Peyer's patch (tissue), 4 donors: ENCODE measurements at regions not wholly inside any gene's neighbourhood (a gene's known extent, or its start where the extent isn't known, plus 50 kb on each side); places are given as distances from the start of the nearest gene placed in this dataset.
"Not testable (repeated sequence)": the region's sequence is repeated elsewhere in the genome, so short reads cannot be mapped to it uniquely, and the experiment has no call there.

Experiments used
- DNase-seq, 3 donors: peaks; one replicate each; pipeline ENCODE4 v3.0.0-alpha.2; 2017 to 2019
- H3K27ac ChIP-seq, 4 donors: fragments of 200-600 bp; sonication (generic); one replicate each; pipeline ENCODE4 v1.5.1; 2016 to 2019
- H3K27me3 ChIP-seq, 2 donors: fragments of 200-600 bp; sonication (generic); one replicate each; pipeline ENCODE4 v1.5.1; 2019
- H3K36me3 ChIP-seq, 3 donors: fragments of 200-600 bp; sonication (generic); one replicate each; pipeline ENCODE4 v1.5.1; 2016 to 2019
- H3K4me1 ChIP-seq, 4 donors: fragments of 200-600 bp; sonication (generic); one replicate each; pipeline ENCODE4 v1.5.1; 2016 to 2019
- H3K4me3 ChIP-seq, 4 donors: fragments of 200-600 bp; sonication (generic); 1 replicate in 3 of 4; 2 replicates in 1 of 4; pipeline ENCODE4 v1.5.1; 2016 to 2019; ENCODE audit warnings: mild to moderate bottlenecking in 1 of 4
- H3K9me3 ChIP-seq, 4 donors: fragments of 200-600 bp; sonication (generic); one replicate each; pipeline ENCODE4 v1.5.1; 2016 to 2019; ENCODE audit warnings: mild to moderate bottlenecking in 1 of 4
- CTCF ChIP-seq, 6 experiments: fragments of 450-650 bp in 4 of 6; fragments of 200-600 bp in 2 of 6; sonication (generic) in 1 of 6; IDR thresholded peaks; one replicate each; pipeline ENCODE4 v1.5.1; 2017 to 2019; ENCODE audit warnings: antibody characterized with exemption in 6 of 6, mild to moderate bottlenecking in 3 of 6, moderate library complexity in 1 of 6
- POLR2A ChIP-seq, 2 donors: fragments of 450-650 bp; IDR thresholded peaks; one replicate each; pipeline ENCODE4 v1.5.1; 2017; ENCODE audit warnings: antibody characterized with exemption in 2 of 2, mild to moderate bottlenecking in 2 of 2, moderate library complexity in 2 of 2

- H3K4me1 ChIP-seq: no peaks in the 10 kb centered on the region
- H3K36me3 ChIP-seq: no peaks in the 10 kb centered on the region
- H3K9me3 ChIP-seq: no peaks in the 10 kb centered on the region
- H3K27ac ChIP-seq: no peak overlapping the region
- DNase-seq: no peak
- H3K4me3 ChIP-seq: no peak overlapping the region
- H3K27me3 ChIP-seq: no peaks in the 10 kb centered on the region
- TF ChIP-seq CTCF (IDR thresholded peaks at IDR 0.05): no peak
- no peak for TF ChIP-seq POLR2A (IDR thresholded peaks at IDR 0.05)
Measured at GRCh38 chr4:115491686-115492085, 378.3 kb upstream of the NDST4 start.

GRCh38 chr4:115489279-115489678, 375.9 kb upstream of the NDST4 start:
- no peak for DNase-seq
- no peak overlapping the region for H3K4me3 ChIP-seq
- no peaks in the 10 kb centered on the region for H3K9me3 ChIP-seq
- H3K4me1 ChIP-seq: no peaks in the 10 kb centered on the region
- no peak for TF ChIP-seq CTCF (IDR thresholded peaks at IDR 0.05)
- H3K27ac ChIP-seq: no peak overlapping the region
- H3K27me3 ChIP-seq: no peaks in the 10 kb centered on the region
- H3K36me3 ChIP-seq: no peaks in the 10 kb centered on the region

- no peaks in the 10 kb centered on the region for H3K36me3 ChIP-seq
- TF ChIP-seq CTCF (IDR thresholded peaks at IDR 0.05): no peak
- TF ChIP-seq POLR2A (IDR thresholded peaks at IDR 0.05): no peak
- no peak overlapping the region for H3K4me3 ChIP-seq
- no peaks in the 10 kb centered on the region for H3K4me1 ChIP-seq
- no peak for DNase-seq
- H3K9me3 ChIP-seq: no peaks in the 10 kb centered on the region
- H3K27ac ChIP-seq: no peak overlapping the region
- no peaks in the 10 kb centered on the region for H3K27me3 ChIP-seq
Measured at GRCh38 chr4:115485402-115485801, 372.0 kb upstream of the NDST4 start.

GRCh38 chr4:115484479-115484878, 371.1 kb upstream of the NDST4 start:
- H3K4me1 ChIP-seq: no peaks in the 10 kb centered on the region
- TF ChIP-seq POLR2A (IDR thresholded peaks at IDR 0.05) (no peak), CTCF (IDR thresholded peaks at IDR 0.05) (no peak)
- H3K9me3 ChIP-seq: no peaks in the 10 kb centered on the region
- H3K27me3 ChIP-seq: no peaks in the 10 kb centered on the region
- no peak overlapping the region for H3K4me3 ChIP-seq
- H3K27ac ChIP-seq: no peak overlapping the region
- no peaks in the 10 kb centered on the region for H3K36me3 ChIP-seq
- no peak for DNase-seq

GRCh38 chr4:115470763-115471162, 357.3 kb upstream of the NDST4 start:
- no peak for DNase-seq
- H3K36me3 ChIP-seq: no peaks in the 10 kb centered on the region
- no peaks in the 10 kb centered on the region for H3K9me3 ChIP-seq
- H3K4me1 ChIP-seq: no peaks in the 10 kb centered on the region
- H3K27ac ChIP-seq: no peak overlapping the region
- H3K4me3 ChIP-seq: no peak overlapping the region
- H3K27me3 ChIP-seq: no peaks in the 10 kb centered on the region
- TF ChIP-seq POLR2A (IDR thresholded peaks at IDR 0.05) (no peak), CTCF (IDR thresholded peaks at IDR 0.05) (no peak)

- not testable (repeated sequence) for DNase-seq, H3K36me3 ChIP-seq, H3K9me3 ChIP-seq, H3K27ac ChIP-seq, H3K27me3 ChIP-seq, H3K4me3 ChIP-seq
- peaks cover 0 to 12% (median 0%) of the 10 kb centered on the region in 4 donors for H3K4me1 ChIP-seq
Measured at GRCh38 chr4:115459301-115459700, 345.9 kb upstream of the NDST4 start.
